Activated naive CD4-positive, alpha-beta T cell treated with anti-CD3 and anti-CD28 coated beads for 36 hours (primary cell): ENCODE measurements at regions not wholly inside any gene's neighbourhood (a gene's known extent, or its start where the extent isn't known, plus 50 kb on each side); places are given as distances from the start of the nearest gene placed in this dataset.

Source experiments
- CTCF ChIA-PET: fragments of 350-600 bp; sonication (Branson Sonifier 250); formaldehyde crosslinking; loops from one replicate; lab custom pipeline; 2021; ENCODE audit warnings: antibody characterized with exemption; lab: Charles Lee
- DNase-seq: peaks from one replicate; pipeline ENCODE4 v3.0.0-alpha.2; 2020
- H3K27ac Mint-ChIP-seq: one replicate; pipeline ENCODE4 v1.8.0; 2021; ENCODE audit warnings: mild to moderate bottlenecking, mixed read lengths
- H3K27me3 Mint-ChIP-seq: one replicate; pipeline ENCODE4 v1.8.0; 2021; ENCODE audit warnings: low read depth, mixed read lengths
- H3K36me3 Mint-ChIP-seq: one replicate; pipeline ENCODE4 v1.8.0; 2021; ENCODE audit warnings: low read depth, mixed read lengths
- H3K4me1 Mint-ChIP-seq: one replicate; pipeline ENCODE4 v1.8.0; 2021; ENCODE audit warnings: low read depth, mixed read lengths
- H3K4me3 Mint-ChIP-seq: one replicate; pipeline ENCODE4 v1.8.0; 2021; ENCODE audit warnings: mild to moderate bottlenecking, moderate library complexity, mixed read lengths
- H3K9me3 Mint-ChIP-seq: one replicate; pipeline ENCODE4 v1.8.0; 2021; ENCODE audit warnings: mixed read lengths
- intact Hi-C: fragments of 100-400 bp; cut with micrococcal nuclease; formaldehyde crosslinking; loops from one replicate; pipeline ENCODE4 v1.15.1; 2023

DNA sequence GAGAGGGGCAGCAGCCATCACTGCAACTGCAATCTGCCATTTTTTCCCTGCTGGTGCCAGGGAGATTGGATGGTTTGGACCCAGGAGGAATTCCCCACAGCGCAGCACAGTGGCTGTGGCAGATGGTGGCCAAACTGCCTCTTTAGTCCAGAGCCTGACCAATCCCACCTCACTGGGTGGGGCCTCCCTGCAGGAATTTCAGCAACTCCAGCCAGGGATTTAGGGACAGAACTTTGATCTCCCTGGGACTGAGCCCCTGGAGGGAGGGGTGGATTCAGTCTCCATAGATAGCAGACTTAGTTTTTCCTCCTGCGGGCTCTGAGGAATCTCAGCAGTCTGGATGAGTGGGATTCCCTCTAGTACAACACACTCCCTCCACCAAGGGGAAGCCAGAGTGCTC, 179.7 kb upstream of the WDR11 start:
- no peak for DNase-seq
- Mint-ChIP-seq H3K27me3 (no peaks in the 10 kb centered on the region), H3K4me3 (no peak overlapping the region), H3K9me3 (peaks cover 10% of the 10 kb centered on the region), H3K4me1 (no peaks in the 10 kb centered on the region), H3K27ac (no peak overlapping the region), H3K36me3 (no peaks in the 10 kb centered on the region)
- CTCF ChIA-PET, result no interaction called here
- intact Hi-C loops, result no loop called here

DNA sequence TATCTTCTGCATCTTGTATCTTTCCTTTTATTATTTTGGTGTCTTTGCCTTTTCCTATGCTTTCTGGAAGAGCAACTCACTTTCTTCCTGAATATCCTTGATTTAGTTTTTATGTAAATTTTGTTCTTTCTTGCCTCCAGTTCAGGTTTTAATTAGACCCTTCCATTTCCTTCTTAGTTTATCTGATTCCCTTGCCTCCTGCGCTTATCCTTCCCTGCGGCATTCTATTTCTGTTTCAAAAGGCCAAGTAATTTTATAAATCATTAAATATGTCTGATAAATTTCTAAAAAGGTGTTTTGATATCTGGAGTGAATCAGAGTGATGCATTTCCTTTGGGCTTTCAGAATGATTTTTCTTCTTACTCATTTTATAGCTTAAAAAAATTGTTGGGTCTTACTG, 167.7 kb upstream of the WDR11 start:
- CTCF ChIA-PET, result no interaction called here
- Mint-ChIP-seq H3K27me3 (peaks cover 4% of the 10 kb centered on the region), H3K9me3 (peaks cover under 1% of the 10 kb centered on the region), H3K27ac (no peak overlapping the region), H3K4me3 (no peak overlapping the region), H3K4me1 (no peaks in the 10 kb centered on the region), H3K36me3 (no peaks in the 10 kb centered on the region)
- intact Hi-C loops, result no loop called here
- DNase-seq, result no peak

DNA sequence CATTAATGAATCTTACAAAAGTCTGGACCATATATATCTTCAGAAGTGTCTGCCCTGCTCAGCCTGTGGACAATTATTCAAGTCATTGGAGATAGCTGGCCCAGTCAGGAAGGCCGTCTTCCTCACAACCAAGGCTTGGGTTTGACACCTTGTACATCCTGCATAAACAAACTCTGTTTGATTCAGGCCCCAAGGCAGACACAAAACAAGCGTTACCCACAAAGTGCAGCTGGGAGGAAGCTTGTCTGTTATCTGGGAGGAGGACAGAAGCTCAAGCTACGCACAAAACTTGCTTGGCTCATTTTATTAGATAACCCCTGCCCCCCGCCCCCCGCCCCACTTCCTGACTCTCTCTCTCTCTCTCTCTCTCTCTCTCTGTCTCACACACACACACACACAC, 166.9 kb upstream of the WDR11 start:
- no peak overlapping the region for H3K4me3 Mint-ChIP-seq
- H3K27me3 Mint-ChIP-seq, result peaks cover 4% of the 10 kb centered on the region
- H3K27ac Mint-ChIP-seq, result no peak overlapping the region
- H3K4me1 Mint-ChIP-seq, result no peaks in the 10 kb centered on the region
- no peaks in the 10 kb centered on the region for H3K36me3 Mint-ChIP-seq
- intact Hi-C loops, result no loop called here
- no peaks in the 10 kb centered on the region for H3K9me3 Mint-ChIP-seq
- CTCF ChIA-PET, result no interaction called here
- DNase-seq, result no peak

DNA sequence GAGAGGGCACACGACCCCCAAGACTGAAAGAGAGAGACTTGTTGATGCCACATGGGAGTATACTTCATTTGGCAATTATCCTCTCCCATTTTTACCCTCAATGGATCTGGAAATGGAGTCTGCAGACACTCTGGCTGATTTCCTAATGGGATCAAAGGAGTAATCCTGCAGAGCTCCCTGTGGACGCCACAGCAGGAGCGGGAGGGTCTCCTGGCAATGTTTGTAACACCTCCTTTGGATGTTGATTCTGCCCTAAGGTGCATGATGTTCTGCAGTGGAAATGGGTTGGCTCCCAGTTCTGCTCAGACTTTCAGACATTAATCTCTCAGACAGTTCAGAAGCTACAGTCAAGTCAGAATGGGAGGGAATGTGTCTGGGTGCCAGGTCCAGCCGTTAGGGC, 166.0 kb upstream of the WDR11 start:
- H3K27ac Mint-ChIP-seq, result no peak overlapping the region

DNA sequence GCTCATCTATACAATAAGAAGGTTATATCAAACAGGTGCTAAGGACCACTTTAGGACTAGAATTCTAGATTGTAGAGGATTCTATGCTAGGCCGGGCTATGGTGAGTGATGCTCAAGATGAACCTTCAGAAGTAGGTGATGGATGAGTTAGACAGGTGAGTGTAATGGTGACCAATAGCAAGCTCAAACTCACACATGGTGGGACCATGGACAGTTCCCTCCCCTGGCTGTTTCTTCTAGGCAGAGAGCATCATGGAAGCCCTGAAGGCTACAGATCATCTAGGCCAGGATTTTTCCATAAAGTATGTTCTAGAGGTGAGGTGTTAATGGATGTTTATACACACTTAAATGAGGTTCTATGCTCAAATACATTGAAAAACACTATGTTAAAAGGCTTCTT, 162.2 kb upstream of the WDR11 start:
- H3K27ac Mint-ChIP-seq, result no peak overlapping the region
- H3K9me3 Mint-ChIP-seq, result no peaks in the 10 kb centered on the region
- H3K36me3 Mint-ChIP-seq, result no peaks in the 10 kb centered on the region
- peaks cover 2% of the 10 kb centered on the region for H3K4me1 Mint-ChIP-seq
- no peak for DNase-seq
- intact Hi-C loops, result no loop called here
- H3K27me3 Mint-ChIP-seq, result peaks cover 4% of the 10 kb centered on the region
- no peak overlapping the region for H3K4me3 Mint-ChIP-seq
- CTCF ChIA-PET, result no interaction called here

More for the DNA sequence above, 166.0 kb upstream of the WDR11 start:
- H3K4me1 Mint-ChIP-seq, result no peaks in the 10 kb centered on the region
- H3K36me3 Mint-ChIP-seq, result no peaks in the 10 kb centered on the region
- H3K4me3 Mint-ChIP-seq, result no peak overlapping the region
- intact Hi-C loops, result no loop called here
- H3K27me3 Mint-ChIP-seq, result peaks cover 4% of the 10 kb centered on the region
- no peaks in the 10 kb centered on the region for H3K9me3 Mint-ChIP-seq
- CTCF ChIA-PET, result no interaction called here
- DNase-seq, result no peak

DNA sequence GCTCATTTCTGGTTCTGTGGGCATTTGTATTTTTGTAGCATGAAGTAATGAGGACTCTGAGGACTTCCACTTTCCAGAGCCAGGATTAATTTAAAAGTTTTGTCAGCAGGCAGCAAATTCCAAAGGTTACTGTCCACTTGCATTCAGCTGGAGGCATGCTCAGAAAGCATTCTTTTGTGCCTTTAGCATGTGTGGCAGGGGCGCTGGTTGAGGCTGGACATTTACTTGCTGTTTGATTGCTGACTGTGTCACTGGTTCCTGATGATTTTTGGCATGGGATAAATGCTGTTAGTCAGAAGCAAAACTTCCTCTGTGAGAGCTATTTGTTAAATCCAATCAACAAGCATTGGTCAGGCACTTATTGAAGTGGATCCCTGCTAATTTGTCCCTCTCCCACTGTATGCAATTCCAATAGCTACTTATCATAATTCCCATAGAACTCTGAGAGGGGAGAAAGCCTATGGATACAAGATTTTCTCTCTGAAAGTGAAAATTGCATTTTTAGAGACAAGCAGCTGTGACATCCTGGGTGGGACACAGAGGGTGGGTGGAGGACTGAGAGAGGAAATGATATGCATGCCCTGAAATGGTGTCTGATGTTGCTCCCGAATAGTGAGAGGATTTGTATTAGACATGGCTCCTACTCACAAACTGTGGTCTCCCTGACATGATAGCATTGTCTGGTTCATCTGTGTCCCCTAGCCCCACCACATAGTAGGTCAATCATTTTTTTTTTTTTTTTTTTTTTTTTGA, 161.2 kb upstream of the WDR11 start:
- no peak overlapping the region for H3K27ac Mint-ChIP-seq

DNA sequence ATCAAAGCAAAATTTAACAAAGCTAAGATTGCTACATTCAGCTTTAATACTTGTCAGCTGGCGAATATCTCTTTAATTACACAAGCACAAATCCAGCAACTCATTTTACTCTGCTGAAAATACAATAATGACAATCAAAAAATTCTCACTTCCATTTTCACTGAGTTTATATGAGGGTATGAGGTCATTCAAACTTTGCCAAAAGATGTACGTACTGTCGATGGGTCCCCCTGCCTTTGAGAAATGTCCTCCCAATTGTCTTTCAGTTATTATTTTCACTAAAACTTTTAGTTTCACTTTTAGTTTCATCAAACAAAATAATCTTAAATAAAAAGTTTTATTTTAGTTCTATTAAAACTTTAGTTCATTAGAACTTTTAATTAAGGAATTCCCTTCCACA, 159.5 kb upstream of the WDR11 start:
- Mint-ChIP-seq H3K4me1 (peaks cover 2% of the 10 kb centered on the region), H3K9me3 (no peaks in the 10 kb centered on the region), H3K27ac (no peak overlapping the region), H3K4me3 (no peak overlapping the region), H3K27me3 (no peaks in the 10 kb centered on the region), H3K36me3 (no peaks in the 10 kb centered on the region)
- CTCF ChIA-PET, result no interaction called here
- intact Hi-C loops, result no loop called here
- no peak for DNase-seq

More for the DNA sequence above, 161.2 kb upstream of the WDR11 start:
- no peak overlapping the region for H3K4me3 Mint-ChIP-seq
- intact Hi-C loops, result no loop called here
- no peak for DNase-seq
- H3K27me3 Mint-ChIP-seq, result peaks cover 4% of the 10 kb centered on the region
- CTCF ChIA-PET, result no interaction called here
- H3K9me3 Mint-ChIP-seq, result no peaks in the 10 kb centered on the region
- peaks cover 2% of the 10 kb centered on the region for H3K4me1 Mint-ChIP-seq
- no peaks in the 10 kb centered on the region for H3K36me3 Mint-ChIP-seq

DNA sequence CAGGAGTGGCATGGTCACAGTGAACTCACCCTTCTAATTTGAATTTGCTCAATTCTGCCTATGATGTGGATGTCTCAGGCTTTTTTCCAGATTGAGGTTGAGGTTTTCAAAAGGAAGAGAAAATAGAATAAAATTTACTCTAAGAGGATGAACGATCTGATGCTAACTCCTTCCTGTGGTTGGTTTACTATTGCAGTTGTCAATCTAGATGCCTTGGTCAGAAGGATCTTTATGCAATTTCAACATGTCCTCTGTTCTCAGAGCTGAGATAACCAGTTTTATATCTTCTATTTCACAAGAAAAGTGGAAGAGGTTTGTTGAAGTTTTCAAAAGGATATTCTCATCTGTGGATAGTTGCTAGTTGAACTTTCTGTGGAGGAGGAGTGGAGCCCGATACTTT, 150.7 kb upstream of the WDR11 start:
- Mint-ChIP-seq H3K36me3 (no peaks in the 10 kb centered on the region), H3K27ac (no peak overlapping the region), H3K4me3 (no peak overlapping the region), H3K4me1 (no peaks in the 10 kb centered on the region), H3K27me3 (peaks cover 3% of the 10 kb centered on the region), H3K9me3 (peaks cover 25% of the 10 kb centered on the region)
- intact Hi-C loops, result no loop called here
- DNase-seq, result no peak
- CTCF ChIA-PET, result interaction anchor here (0.6 kb wide), 1 partner anchor 870 kb away, joined by 3 read pairs; no protein-coding TSS in a partner anchor

DNA sequence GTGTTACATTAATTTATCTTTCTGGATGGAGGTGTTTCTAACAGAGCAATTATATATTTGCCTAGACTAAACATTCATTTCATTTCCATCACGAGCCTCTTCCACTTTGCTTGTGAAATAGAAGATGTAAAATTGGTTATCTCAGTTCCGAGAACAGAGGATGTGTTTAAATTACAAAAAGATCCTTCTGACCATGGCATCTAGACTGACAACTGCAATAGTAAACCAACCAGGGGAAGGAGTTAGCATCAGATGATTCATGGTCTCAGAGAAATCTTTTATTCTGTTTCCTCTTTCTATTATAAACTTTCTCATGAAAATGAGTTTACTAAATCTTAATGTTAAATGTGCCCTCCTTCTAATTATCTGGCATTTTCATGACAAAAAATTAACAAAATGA, 149.8 kb upstream of the WDR11 start:
- no peaks in the 10 kb centered on the region for H3K4me1 Mint-ChIP-seq
- H3K27ac Mint-ChIP-seq, result no peak overlapping the region
- H3K9me3 Mint-ChIP-seq, result peaks cover 25% of the 10 kb centered on the region
- H3K4me3 Mint-ChIP-seq, result no peak overlapping the region
- H3K36me3 Mint-ChIP-seq, result no peaks in the 10 kb centered on the region
- H3K27me3 Mint-ChIP-seq, result peaks cover 3% of the 10 kb centered on the region
- DNase-seq, result no peak
- CTCF ChIA-PET, result no interaction called here
- intact Hi-C loops, result no loop called here

DNA sequence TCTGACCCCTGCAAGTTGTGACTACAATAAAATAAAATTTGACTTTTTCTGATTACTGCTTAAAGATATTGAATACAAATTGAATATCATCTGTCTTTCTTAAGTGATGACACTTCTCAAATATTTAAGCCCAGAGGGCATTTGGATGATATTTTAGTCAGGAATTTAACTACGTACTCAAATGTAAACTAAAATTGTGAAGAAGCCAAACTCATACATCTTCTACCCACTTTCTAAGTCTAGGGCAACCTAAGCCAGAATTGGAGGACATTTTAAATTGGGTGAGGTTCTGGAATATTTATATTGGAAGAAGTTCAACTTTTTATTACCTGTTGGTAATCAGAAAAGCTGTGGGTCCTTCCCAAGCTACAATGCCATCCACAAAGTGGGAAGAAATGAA, 149.1 kb upstream of the WDR11 start:
- Mint-ChIP-seq H3K9me3 (peaks cover 22% of the 10 kb centered on the region), H3K4me1 (no peaks in the 10 kb centered on the region), H3K27me3 (peaks cover 3% of the 10 kb centered on the region), H3K36me3 (no peaks in the 10 kb centered on the region), H3K4me3 (no peak overlapping the region), H3K27ac (no peak overlapping the region)
- CTCF ChIA-PET, result no interaction called here
- no peak for DNase-seq
- intact Hi-C loops, result no loop called here

DNA sequence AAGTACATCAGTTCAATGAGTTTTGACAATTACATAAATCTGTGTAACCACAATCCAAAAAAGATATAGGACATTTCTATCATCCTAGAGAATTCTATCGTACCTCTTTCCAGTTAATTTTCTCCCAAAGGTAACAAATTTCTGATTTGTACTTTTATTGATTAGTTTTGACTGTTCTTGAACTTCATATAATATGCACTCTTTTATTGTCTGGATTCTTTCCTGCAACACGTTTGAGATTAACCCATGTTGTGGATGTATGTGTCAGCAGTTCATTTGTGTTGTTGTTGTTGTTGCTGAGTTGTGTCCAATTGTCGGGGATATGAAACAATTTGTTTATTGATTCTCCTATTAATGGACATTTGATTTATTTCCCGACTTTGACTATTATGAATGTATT, 145.9 kb upstream of the WDR11 start:
- peaks cover 3% of the 10 kb centered on the region for H3K9me3 Mint-ChIP-seq
- H3K36me3 Mint-ChIP-seq, result no peaks in the 10 kb centered on the region
- H3K27ac Mint-ChIP-seq, result no peak overlapping the region
- H3K27me3 Mint-ChIP-seq, result peaks cover 3% of the 10 kb centered on the region
- intact Hi-C loops, result no loop called here
- H3K4me3 Mint-ChIP-seq, result no peak overlapping the region
- no peaks in the 10 kb centered on the region for H3K4me1 Mint-ChIP-seq
- CTCF ChIA-PET, result no interaction called here
- no peak for DNase-seq

DNA sequence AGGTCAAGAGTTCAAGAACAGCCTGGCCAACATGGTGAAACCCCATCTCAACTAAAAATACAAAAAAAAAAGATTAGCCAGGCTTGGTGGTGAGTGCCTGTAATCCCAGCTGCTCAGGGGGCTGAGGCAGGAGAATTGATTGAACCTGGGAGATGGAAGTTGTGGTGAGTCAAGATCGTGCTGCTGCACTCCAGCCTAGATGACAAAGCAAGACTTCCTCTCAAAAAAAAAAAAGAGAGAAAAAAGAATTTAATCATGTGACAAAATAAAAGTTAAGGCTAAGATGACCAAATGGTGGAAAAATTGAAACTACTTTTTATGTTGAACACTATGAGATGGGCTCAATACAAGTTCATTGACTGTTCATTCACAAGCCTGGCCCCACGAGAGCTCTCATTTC, 141.1 kb upstream of the WDR11 start:
- H3K9me3 Mint-ChIP-seq, result no peaks in the 10 kb centered on the region

DNA sequence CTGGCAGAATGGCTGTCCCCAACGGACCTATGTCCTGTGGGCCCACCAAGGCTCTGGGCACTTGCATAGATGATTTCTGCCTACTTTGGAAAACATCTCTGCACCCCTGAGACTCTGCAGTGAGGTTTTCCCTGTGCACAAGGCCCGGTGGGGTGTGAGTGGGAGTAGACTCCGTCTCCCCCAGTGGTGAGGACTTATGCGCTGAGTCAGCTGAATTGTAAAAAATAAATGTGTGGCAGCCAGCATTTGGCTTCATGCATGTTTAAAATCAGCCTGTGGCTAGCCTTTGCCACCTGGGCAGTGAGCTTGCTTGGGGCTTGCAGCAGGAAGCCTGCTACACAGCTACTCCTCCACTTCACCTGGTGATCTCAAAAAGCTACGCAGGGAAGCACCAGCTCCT, 139.3 kb upstream of the WDR11 start:
- Mint-ChIP-seq H3K4me1 (no peaks in the 10 kb centered on the region), H3K9me3 (peaks cover under 1% of the 10 kb centered on the region), H3K27me3 (peaks cover 7% of the 10 kb centered on the region), H3K27ac (no peak overlapping the region), H3K36me3 (no peaks in the 10 kb centered on the region), H3K4me3 (no peak overlapping the region)
- CTCF ChIA-PET, result no interaction called here
- intact Hi-C loops, result no loop called here
- DNase-seq, result no peak

More for the DNA sequence above, 141.1 kb upstream of the WDR11 start:
- CTCF ChIA-PET, result no interaction called here
- H3K4me1 Mint-ChIP-seq, result no peaks in the 10 kb centered on the region
- intact Hi-C loops, result no loop called here
- H3K27ac Mint-ChIP-seq, result no peak overlapping the region
- no peak overlapping the region for H3K4me3 Mint-ChIP-seq
- no peak for DNase-seq
- no peaks in the 10 kb centered on the region for H3K36me3 Mint-ChIP-seq
- peaks cover 7% of the 10 kb centered on the region for H3K27me3 Mint-ChIP-seq
